ENCODE measurements at regions not wholly inside any gene's neighbourhood (a gene's known extent, or its start where the extent isn't known, plus 50 kb on each side); places are given as distances from the start of the nearest gene placed in this dataset.

- TF ChIP-seq CTCF (IDR thresholded peaks at IDR 0.05; ENCODE audit: low read depth, low read length): no peak
- no peak for TF ChIP-seq POLR2A (IDR thresholded peaks at IDR 0.05; ENCODE audit: extremely low read depth, insufficient read length)
- TF ChIP-seq MYC (IDR thresholded peaks at IDR 0.05; ENCODE audit: low read depth, low read length): no peak
Observed at GRCh38 chr14:71713016-71713415, 219.2 kb upstream of the RGS6 start.

Measured in NB4 (cell line).